Endodermal cell (in vitro differentiated cells): ENCODE measurements at regions not wholly inside any gene's neighbourhood (a gene's known extent, or its start where the extent isn't known, plus 50 kb on each side); places are given as distances from the start of the nearest gene placed in this dataset.

ENCODE experiments used
- DNase-seq: peaks from one replicate; pipeline ENCODE4 v3.0.0-alpha.2; 2017
- H3K27ac ChIP-seq: 2 replicates; pipeline ENCODE4 v1.5.1; 2013; ENCODE audit warnings: mild to moderate bottlenecking, low read depth, low read length, moderate library complexity
- H3K27me3 ChIP-seq: 2 replicates; pipeline ENCODE4 v1.6.1; 2013; ENCODE audit warnings: mild to moderate bottlenecking, low read length, moderate library complexity; ENCODE audit not compliant: insufficient read depth, control insufficient read depth, poor library complexity, severe bottlenecking
- H3K36me3 ChIP-seq: 2 replicates; pipeline ENCODE4 v1.7.0; 2013; ENCODE audit warnings: mild to moderate bottlenecking, low read length, moderate library complexity; ENCODE audit not compliant: control insufficient read depth, insufficient read depth
- H3K4me1 ChIP-seq: one replicate; pipeline ENCODE4 v1.7.0; 2013; ENCODE audit warnings: low read length; ENCODE audit not compliant: control insufficient read depth, insufficient read depth
- H3K4me3 ChIP-seq: 2 replicates; pipeline ENCODE4 v1.5.1; 2013; ENCODE audit warnings: mild to moderate bottlenecking, low read length, moderate library complexity
- H3K9ac ChIP-seq: 2 replicates; pipeline ENCODE4 v1.6.1; 2013; ENCODE audit warnings: mild to moderate bottlenecking, low read length, moderate library complexity; ENCODE audit not compliant: poor library complexity, severe bottlenecking; ENCODE audit errors: extremely low read depth
- H3K9me3 ChIP-seq: 2 replicates; pipeline ENCODE4 v1.6.1; 2013; ENCODE audit warnings: mild to moderate bottlenecking, low read length, moderate library complexity; ENCODE audit not compliant: control insufficient read depth
- H3K27ac Mint-ChIP-seq: 2 replicates; pipeline ENCODE4 v1.8.0; 2020; ENCODE audit warnings: mixed read lengths
- H3K27me3 Mint-ChIP-seq: 2 replicates; pipeline ENCODE4 v1.8.0; 2021; ENCODE audit warnings: mild to moderate bottlenecking, mixed read lengths; ENCODE audit not compliant: insufficient read depth
- H3K36me3 Mint-ChIP-seq: 2 replicates; pipeline ENCODE4 v1.8.0; 2020; ENCODE audit warnings: low read depth, mixed read lengths
- H3K4me1 Mint-ChIP-seq: 2 replicates; pipeline ENCODE4 v1.8.0; 2020; ENCODE audit warnings: mixed read lengths
- H3K4me3 Mint-ChIP-seq: 2 replicates; pipeline ENCODE4 v1.8.0; 2020; ENCODE audit warnings: mild to moderate bottlenecking, moderate library complexity, mixed read lengths
- H3K9me3 Mint-ChIP-seq: 2 replicates; pipeline ENCODE4 v1.8.0; 2020; ENCODE audit warnings: mild to moderate bottlenecking, mixed read lengths
- WGBS, 2 experiments: methylation state at CpG; one replicate each; pipeline versions ENCODE4 v1.1.5 to v1.1.7; 2013; ENCODE audit warnings: missing lambda C conversion rate in 2 of 2, mixed read lengths in 1 of 2; ENCODE audit not compliant: insufficient coverage in 1 of 2, insufficient read length in 1 of 2; 5-methylcytosine and 5-hydroxymethylcytosine counted together
- TF ChIP-seq, protein P1 (sequence below): fragments of 200-600 bp; sonication (generic); conservative IDR thresholded peaks from 2 replicates; pipeline ENCODE4 v1.5.0; 2021; ENCODE audit warnings: antibody characterized with exemption, mild to moderate bottlenecking

- TF ChIP-seq, protein P1, sequence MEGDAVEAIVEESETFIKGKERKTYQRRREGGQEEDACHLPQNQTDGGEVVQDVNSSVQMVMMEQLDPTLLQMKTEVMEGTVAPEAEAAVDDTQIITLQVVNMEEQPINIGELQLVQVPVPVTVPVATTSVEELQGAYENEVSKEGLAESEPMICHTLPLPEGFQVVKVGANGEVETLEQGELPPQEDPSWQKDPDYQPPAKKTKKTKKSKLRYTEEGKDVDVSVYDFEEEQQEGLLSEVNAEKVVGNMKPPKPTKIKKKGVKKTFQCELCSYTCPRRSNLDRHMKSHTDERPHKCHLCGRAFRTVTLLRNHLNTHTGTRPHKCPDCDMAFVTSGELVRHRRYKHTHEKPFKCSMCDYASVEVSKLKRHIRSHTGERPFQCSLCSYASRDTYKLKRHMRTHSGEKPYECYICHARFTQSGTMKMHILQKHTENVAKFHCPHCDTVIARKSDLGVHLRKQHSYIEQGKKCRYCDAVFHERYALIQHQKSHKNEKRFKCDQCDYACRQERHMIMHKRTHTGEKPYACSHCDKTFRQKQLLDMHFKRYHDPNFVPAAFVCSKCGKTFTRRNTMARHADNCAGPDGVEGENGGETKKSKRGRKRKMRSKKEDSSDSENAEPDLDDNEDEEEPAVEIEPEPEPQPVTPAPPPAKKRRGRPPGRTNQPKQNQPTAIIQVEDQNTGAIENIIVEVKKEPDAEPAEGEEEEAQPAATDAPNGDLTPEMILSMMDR: no peak
- DNase-seq: peak; percentile 38
- WGBS, 2 experiments: 94 to 100% methylated on average over 2 to 12 of the region's 12 CpGs
- H3K4me3 Mint-ChIP-seq: no peak overlapping the region
- Histone ChIP-seq H3K36me3 (no peaks in the 10 kb centered on the region), H3K9ac (no peak overlapping the region), H3K9me3 (no peaks in the 10 kb centered on the region), H3K27me3 (no peaks in the 10 kb centered on the region), H3K27ac (no peak overlapping the region), H3K4me3 (no peak overlapping the region), H3K4me1 (no peaks in the 10 kb centered on the region)
- peaks cover 4% of the 10 kb centered on the region for H3K9me3 Mint-ChIP-seq
- H3K4me1 Mint-ChIP-seq: no peaks in the 10 kb centered on the region
- H3K27ac Mint-ChIP-seq: no peak overlapping the region
- H3K36me3 Mint-ChIP-seq: no peaks in the 10 kb centered on the region
- peaks cover 4% of the 10 kb centered on the region for H3K27me3 Mint-ChIP-seq
Observed at GRCh38 chr14:101508196-101508947, 52.9 kb upstream of the DIO3 start.

GRCh38 chr14:101508948-101509729 is 52.2 kb upstream of the DIO3 start:
- no peaks in the 10 kb centered on the region for H3K4me1 ChIP-seq
- Mint-ChIP-seq H3K27ac (no peak overlapping the region), H3K36me3 (no peaks in the 10 kb centered on the region), H3K27me3 (peaks cover under 1% of the 10 kb centered on the region), H3K9me3 (no peaks in the 10 kb centered on the region), H3K4me1 (no peaks in the 10 kb centered on the region), H3K4me3 (no peak overlapping the region)
- TF ChIP-seq, protein P1: no peak
- no peak for DNase-seq
- no peaks in the 10 kb centered on the region for H3K9me3 ChIP-seq
- no peak overlapping the region for H3K27ac ChIP-seq
- H3K36me3 ChIP-seq: no peaks in the 10 kb centered on the region
- no peaks in the 10 kb centered on the region for H3K27me3 ChIP-seq
- WGBS, 2 experiments: 94 to 96% methylated on average over 9 to 18 of the region's 18 CpGs
- no peak overlapping the region for H3K4me3 ChIP-seq
- no peak overlapping the region for H3K9ac ChIP-seq

GRCh38 chr14:101509730-101510371 is 51.4 kb upstream of the DIO3 start:
- no peaks in the 10 kb centered on the region for H3K9me3 ChIP-seq
- no peaks in the 10 kb centered on the region for H3K4me1 Mint-ChIP-seq
- H3K27me3 ChIP-seq: no peaks in the 10 kb centered on the region
- no peak overlapping the region for H3K27ac Mint-ChIP-seq
- no peak overlapping the region for H3K9ac ChIP-seq
- H3K27ac ChIP-seq: no peak overlapping the region
- 82 to 92% methylated on average over 18 to 21 of the region's 21 CpGs for WGBS, 2 experiments
- no peaks in the 10 kb centered on the region for H3K27me3 Mint-ChIP-seq
- H3K36me3 Mint-ChIP-seq: no peaks in the 10 kb centered on the region
- no peaks in the 10 kb centered on the region for H3K36me3 ChIP-seq
- TF ChIP-seq, protein P1: no peak
- H3K4me3 ChIP-seq: no peak overlapping the region
- no peaks in the 10 kb centered on the region for H3K9me3 Mint-ChIP-seq
- H3K4me3 Mint-ChIP-seq: no peak overlapping the region
- H3K4me1 ChIP-seq: no peaks in the 10 kb centered on the region
- DNase-seq: no peak
